Gastroesophageal sphincter (tissue), 3 donors: ENCODE measurements at regions not wholly inside any gene's neighbourhood (a gene's known extent, or its start where the extent isn't known, plus 50 kb on each side); places are given as distances from the start of the nearest gene placed in this dataset.

ENCODE experiments used
- CTCF ChIP-seq, 4 experiments: fragments of 200-600 bp in 2 of 4; fragments of 450-650 bp in 2 of 4; sonication (generic) in 1 of 4; IDR thresholded peaks; one replicate each; pipeline ENCODE4 v1.5.1; 2017 to 2019; ENCODE audit warnings: antibody characterized with exemption in 4 of 4, mild to moderate bottlenecking in 2 of 4, moderate library complexity in 2 of 4
- EP300 ChIP-seq: sonication (generic); formaldehyde crosslinking; IDR thresholded peaks from one replicate; pipeline ENCODE4 v1.6.1; 2017; ENCODE audit warnings: antibody characterized with exemption, mild to moderate bottlenecking
- POLR2A ChIP-seq, 2 donors: fragments of 450-650 bp; IDR thresholded peaks; one replicate each; pipeline ENCODE4 v1.6.1; 2017; ENCODE audit warnings: antibody characterized with exemption in 2 of 2, mild to moderate bottlenecking in 2 of 2, moderate library complexity in 1 of 2
- POLR2AphosphoS5 ChIP-seq: sonication (generic); formaldehyde crosslinking; IDR thresholded peaks from one replicate; pipeline ENCODE4 v1.6.1; 2017; ENCODE audit warnings: antibody characterized with exemption

- no peak for TF ChIP-seq POLR2AphosphoS5
- TF ChIP-seq CTCF (IDR thresholded peaks at IDR 0.05), result no peak
- TF ChIP-seq POLR2A (IDR thresholded peaks at IDR 0.05), result no peak
- TF ChIP-seq EP300, result no peak
Measured at GRCh38 chr5:74461251-74461650, 179.3 kb downstream of the ENC1 start.
